NCI-H510A (cell line): ENCODE measurements at regions not wholly inside any gene's neighbourhood (a gene's known extent, or its start where the extent isn't known, plus 50 kb on each side); places are given as distances from the start of the nearest gene placed in this dataset.

Source experiments
- DNase-seq: peaks from one replicate; lab custom pipeline; 2025; lab: John Stamatoyannopoulos, UW

DNA sequence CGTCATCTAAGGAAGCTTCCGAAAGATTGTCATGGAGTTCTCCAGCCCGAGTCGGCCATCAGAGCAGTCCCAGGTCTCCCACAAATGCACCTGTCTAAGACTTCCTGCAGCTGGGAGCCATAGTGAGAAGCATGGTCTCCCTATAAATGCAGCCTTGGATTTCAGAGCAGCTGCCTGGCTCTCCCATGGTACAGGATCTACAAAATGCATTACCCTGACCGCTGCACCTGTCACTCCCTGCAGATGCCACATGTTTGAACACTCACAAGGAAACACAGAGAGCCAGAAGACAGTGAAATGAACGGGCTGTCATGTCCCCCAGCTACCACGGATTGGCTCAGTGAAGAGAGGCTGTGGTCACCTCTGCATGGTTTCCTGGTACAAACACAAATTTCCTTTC is 702.7 kb downstream of the MED13L start:
- DNase-seq: peak; percentile 23

DNA sequence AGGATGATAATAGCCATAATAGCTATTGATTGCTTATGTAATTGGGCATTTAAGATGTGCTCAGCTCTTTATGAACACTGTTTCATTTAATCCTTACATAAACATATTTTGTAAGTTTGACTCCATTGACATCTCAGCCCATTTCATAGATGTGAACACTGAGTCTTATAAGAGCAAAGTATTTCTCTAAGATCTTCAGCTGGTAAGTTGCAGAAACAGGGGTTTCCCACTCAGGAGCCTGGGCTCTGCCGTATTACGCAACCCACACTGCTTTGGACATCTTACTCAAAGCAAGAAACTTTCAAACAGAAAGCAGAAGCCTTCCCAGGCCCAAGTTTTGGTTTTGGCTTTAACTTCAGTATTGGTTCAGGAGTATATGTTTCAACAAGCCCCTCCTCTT is 705.1 kb downstream of the MED13L start:
- no peak for DNase-seq

DNA sequence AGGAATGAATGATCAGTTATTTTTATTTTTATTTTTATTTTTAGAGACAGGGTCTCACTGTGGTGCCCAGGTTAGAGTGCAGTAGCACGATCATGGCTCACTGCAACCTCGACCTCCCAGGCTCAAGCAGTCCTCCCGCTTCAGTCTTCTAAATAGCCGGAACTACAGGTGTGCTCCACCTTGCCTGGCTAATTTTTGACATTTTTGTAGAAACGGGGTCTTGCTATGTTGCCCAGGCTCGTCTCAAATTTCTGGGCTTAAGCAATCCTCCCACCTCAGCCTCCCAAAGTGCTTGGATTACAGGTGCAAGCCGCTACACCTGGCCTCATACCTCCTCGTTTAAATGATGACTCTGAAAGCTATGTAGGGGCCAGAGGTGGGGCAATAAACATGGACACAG is 706.0 kb downstream of the MED13L start:
- no peak for DNase-seq

DNA sequence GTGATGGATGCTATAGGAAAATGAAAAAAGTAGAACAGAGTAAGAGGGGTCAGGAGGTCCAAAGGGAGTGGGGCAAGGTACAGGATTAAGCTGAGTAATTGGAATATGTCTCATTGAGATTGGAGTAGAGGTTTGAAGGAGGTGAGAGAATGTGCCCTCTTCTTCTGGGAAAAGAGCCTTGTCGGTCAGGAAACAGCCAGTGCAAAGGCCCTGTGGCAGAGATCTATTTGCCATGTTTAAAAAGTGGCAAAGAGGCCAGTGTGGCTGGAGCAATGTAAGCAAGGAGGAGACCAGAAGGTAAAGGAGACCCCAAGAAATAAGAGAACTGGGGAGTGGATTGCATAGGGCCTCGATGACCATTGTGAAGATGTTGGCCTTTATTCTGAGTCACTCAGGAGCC is 706.5 kb downstream of the MED13L start:
- DNase-seq: no peak

DNA sequence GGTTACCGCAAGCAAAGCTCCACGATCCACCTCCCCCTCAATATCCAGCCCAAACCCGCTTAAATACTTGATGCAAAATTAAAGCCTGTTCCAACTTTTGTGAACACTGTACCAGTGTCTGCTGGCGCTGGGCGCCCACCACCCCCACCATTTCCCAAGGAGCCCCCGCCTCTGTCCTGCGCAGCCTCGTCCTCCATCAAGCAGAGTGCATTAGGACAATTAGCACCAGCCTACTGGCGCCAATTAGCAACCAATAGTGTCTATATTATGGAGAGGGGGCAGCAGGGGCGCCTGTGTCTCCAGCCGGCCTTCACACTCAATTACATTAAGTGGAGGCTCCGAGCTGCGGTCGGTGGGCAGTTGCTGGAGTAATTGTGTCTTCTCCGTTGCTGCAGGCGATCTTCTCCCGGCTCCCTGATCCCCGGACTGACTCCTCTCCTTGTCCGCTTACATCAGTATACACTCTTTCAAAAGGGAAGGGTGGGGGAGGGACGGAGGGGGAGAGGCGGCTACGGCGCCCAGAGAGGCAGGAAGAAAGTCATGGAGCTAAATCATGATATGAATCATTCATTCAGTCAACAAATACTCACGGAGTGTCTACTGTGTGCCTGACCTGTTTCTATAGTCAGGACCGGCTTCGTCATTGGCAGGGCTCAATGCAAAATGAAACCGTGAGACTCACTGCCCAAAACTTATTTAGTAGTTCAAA is 707.3 kb downstream of the MED13L start:
- DNase-seq: no peak

- DNase-seq: no peak
These were observed 708.0 kb downstream of the MED13L start for GRCh38 chr12:115569345-115570068.

DNA sequence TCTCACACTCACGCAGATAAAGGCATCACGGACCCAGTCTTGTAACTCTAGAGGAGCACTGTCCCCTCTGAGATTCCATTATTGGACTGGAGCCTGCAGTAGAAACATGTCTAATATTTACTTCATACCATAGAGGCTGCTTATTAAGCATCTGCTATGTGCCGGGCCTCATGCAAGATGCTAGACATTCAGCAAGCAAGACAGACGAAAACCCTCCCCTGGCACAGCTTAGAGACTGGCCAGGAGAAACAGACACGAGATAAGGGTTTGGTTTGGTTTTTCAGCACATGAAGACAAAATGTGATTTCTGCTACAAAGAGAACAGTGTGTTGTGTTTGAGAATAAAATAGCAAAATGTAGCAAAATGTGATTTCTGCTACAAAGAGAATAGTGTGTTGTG is 719.2 kb downstream of the MED13L start:
- DNase-seq: no peak

DNA sequence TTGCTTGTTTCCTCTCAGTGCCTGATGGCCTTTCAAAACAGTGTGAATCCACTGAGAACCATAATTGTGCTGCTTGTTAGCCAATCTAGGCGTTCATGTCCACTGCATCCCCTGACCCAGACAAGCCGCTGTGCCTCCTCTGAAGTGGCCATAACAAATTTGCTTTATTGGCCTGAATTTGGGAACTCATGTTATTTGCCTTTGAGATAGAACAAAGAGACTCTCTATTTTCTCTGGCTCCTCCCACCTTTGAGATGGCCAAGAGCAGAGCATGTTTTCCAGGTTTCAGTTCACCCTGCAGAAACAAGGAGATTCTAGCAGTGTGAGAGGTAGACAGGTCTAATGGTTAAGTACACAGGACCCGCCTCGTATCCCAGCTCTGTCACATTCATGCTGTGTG is 723.9 kb downstream of the MED13L start:
- DNase-seq: no peak

GRCh38 chr12:115543269-115543668 is 734.2 kb downstream of the MED13L start:
- no peak for DNase-seq

DNA sequence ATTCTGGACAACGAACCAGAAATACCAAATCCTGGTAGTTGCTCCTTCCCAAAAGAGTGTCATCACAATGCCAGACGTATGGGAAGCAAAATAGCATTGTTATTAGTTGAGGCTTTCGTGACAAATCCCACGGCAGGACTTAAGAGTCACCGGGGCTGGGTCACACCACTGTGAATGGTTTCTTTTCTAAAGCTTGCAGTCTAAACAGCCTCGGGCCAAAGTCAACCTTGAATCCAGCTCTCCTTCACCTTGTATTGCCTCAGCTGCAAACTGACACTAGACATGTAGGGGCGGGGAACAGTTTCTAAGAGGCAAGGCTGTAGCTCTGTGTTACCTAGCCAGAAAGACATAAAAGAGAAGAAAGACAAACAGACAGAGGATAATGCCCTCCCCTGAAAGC is 734.8 kb downstream of the MED13L start:
- DNase-seq: no peak

DNA sequence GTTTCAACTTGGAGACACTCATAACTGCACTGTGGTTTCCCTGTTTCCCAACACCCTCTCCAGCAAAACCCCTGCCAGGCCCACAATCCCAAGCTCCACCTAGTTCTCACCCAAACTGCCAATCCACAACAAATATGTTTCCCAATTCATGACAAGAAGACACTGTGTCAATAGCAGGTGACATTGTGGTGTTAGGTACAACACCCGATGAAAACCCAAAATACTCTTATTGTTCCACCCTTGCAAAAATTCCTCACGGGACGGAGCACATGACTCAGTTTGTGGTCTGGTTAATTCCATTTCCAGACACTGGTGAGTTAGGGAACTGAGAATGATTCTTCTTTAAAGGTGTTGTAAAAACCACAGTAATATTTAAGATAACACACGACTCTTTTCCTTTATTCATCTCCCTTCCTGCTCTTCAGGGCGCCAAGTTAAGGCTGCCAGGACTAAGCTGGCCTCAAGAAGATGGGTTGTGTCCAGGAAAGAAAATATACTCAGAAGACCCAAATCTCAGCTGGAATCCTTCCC is 735.5 kb downstream of the MED13L start:
- DNase-seq: no peak

- no peak for DNase-seq
These were observed 749.0 kb downstream of the MED13L start for GRCh38 chr12:115528466-115528865.

GRCh38 chr12:115521771-115522409 is 755.6 kb downstream of the MED13L start:
- no peak for DNase-seq

DNA sequence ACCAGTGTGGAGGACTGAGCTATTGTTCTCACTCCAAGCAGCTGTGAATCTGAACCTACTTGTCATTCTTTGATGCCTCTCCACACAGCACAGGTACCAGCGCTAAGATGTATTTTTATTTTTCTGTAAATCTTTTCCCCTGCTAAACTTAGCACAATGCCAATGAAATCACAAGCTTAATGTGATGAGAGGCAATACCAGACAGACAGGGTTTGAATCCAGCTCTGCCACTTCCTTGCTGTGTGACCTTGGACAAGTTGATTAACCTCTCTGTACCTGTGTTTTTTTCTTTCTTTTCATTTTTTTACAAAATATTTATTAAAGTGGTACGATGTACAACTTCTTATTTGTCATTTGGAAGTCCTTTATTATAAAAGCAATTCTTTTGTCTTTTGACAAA is 757.6 kb downstream of the MED13L start:
- no peak for DNase-seq

- no peak for DNase-seq
These were observed 758.1 kb downstream of the MED13L start for GRCh38 chr12:115519359-115519758.

DNA sequence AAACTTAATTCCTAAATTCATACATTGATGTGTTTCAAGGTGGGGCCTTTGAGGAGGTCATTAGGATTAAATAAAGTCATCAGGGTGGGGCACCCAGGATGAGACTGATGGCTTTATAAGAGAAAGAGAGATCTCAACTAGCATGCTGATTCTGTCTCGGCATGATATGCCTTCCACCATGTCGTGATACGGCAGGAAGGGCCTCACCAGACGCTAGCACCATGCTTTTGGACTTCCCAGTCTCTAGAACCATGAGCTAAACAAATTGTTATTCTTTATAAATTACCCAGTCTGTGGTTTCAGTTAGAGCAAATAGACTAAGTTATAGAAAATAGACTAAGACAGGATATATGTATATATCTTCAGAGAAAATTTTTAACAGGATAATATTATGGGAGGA is 759.6 kb downstream of the MED13L start:
- DNase-seq: no peak

DNA sequence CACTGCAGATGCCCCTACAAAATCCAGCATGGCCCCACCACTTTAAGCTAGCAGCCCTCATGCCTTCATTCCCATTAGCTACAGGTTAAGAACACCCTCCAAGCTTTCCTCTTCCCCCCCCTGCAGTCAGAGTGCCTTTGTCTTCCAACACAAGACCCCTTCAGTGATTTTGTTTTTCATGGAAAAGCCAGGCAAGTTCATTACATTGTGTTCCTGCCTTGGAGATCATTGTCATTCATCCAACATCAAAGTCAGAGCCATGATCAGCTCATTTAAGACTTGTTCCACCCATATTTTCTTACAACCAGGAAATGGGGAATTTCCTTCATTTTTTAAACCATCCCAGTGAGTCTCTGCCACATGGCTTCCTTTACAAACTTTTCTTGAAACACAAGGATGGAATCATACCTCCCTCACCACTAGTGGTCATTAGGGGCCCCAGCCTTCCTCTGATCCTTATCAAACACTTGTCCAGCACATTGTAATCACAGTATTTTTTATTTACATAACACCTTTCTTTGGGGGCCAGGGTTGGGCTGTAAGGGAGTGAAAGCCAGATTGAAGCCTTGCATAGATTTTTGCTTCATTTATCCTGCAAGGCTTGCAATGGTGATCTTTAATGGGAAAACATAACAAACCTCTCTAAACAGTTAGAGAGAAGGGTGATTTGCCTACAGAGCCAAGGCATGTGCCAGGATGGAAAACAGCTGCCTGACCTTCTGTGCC is 765.3 kb downstream of the MED13L start:
- DNase-seq: no peak

GRCh38 chr12:115511305-115511704 is 766.2 kb downstream of the MED13L start:
- DNase-seq: no peak

DNA sequence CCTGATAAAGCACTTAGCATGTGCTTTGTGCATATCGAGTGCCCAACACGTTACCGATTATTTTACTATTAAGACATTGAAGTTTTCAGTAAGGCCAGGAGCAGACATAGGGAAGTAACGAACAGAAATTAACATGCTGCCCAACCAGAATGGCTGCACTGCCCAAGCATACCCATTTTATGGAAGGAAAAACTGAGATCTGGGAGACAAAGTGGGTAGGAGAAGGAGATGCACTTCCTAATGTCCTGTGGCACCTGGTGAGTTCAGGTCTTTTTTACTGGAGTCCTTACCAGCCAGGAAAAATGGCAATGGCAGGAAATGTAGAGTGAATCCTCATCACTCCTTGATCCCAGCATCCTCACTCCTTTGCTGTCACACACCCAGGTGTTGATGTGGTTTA is 768.5 kb downstream of the MED13L start:
- DNase-seq: no peak

DNA sequence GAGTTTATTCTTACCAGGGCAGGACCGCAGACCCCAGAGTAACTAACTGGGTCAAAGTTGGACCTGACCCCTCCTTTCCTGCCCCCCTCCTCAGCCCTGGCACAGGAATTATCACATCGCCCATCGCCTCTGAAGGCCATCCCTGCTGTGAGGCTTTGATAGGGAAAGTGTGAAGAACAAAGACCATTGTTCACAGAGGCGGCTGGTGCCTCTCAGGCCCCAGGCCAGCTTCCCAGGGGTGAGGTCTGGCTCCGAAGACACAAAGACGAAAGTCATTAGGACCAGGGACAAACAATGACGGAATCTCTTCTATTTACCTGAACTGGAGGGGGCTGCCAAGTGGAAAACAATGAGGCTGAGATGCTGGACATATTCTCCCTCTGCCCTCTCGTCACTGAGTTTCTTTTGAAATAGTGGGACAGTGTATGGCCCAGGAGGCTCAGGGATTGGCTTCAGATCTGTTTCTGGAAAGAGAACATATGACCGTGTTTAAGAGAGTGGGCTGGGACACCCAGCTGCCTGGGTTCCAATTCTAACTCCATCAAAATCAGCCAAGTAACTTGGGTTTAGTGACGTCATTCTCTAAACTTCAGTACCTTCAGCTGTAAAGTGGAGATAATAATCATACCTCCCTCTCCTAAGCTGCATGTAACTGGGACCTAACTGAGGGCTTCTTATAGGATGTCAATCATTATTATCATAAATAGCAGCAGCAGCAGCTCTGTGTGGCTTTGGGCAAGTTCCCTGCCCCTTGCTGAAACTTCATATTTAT is 769.4 kb downstream of the MED13L start:
- no peak for DNase-seq

DNA sequence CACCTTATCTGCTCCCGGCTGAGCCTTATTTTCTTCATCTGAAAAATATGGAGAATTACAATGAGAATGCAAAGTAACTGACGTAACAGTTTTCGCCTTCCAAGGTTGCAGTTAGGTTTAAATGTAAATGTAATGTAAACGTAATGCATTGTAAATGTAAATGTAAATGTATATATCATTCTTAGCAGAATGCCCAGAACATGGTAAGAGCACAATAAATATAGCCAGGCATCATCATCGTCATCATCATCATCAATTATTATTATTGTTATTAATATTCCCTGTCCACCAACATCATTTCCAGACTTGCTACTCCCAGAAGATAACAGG is 770.0 kb downstream of the MED13L start:
- no peak for DNase-seq
